GM23338 (cell line): ENCODE measurements at regions not wholly inside any gene's neighbourhood (a gene's known extent, or its start where the extent isn't known, plus 50 kb on each side); places are given as distances from the start of the nearest gene placed in this dataset.

Source experiments
- ATAC-seq: fragments of 200-7000 bp; cut with Tn5 transposase; 3 replicates; pipeline ENCODE4 v1.9.1; 2020
- DNase-seq: peaks from one replicate; pipeline ENCODE4 v3.0.0-alpha.2; 2015; ENCODE audit warnings: low spot score
- H2AFZ ChIP-seq: fragments of 200-600 bp; sonication (generic); 2 replicates; pipeline ENCODE4 v1.8.0; 2016; ENCODE audit warnings: antibody characterized with exemption, mild to moderate bottlenecking, moderate library complexity
- H3F3A ChIP-seq: fragments of 200-600 bp; sonication (generic); replicated peaks from 2 replicates; pipeline ENCODE4 v1.8.0; 2017; ENCODE audit warnings: antibody characterized with exemption, mixed run types, low read depth
- H3K27ac ChIP-seq: fragments of 200-600 bp; sonication (generic); 2 replicates; pipeline ENCODE4 v1.6.1; 2016; ENCODE audit warnings: low read depth
- H3K27me3 ChIP-seq: fragments of 200-600 bp; sonication (generic); 2 replicates; pipeline ENCODE4 v1.8.0; 2016; ENCODE audit warnings: mild to moderate bottlenecking, mixed run types, moderate library complexity; ENCODE audit not compliant: insufficient read depth
- H3K36me3 ChIP-seq: fragments of 200-600 bp; sonication (generic); 2 replicates; pipeline ENCODE4 v1.8.0; 2016; ENCODE audit warnings: mild to moderate bottlenecking; ENCODE audit not compliant: insufficient read depth
- H3K4me1 ChIP-seq: fragments of 200-600 bp; sonication (generic); 2 replicates; pipeline ENCODE4 v1.8.0; 2016; ENCODE audit warnings: mild to moderate bottlenecking, moderate library complexity; ENCODE audit not compliant: insufficient read depth
- H3K4me2 ChIP-seq: fragments of 200-600 bp; sonication (generic); 2 replicates; pipeline ENCODE4 v1.7.1; 2017; ENCODE audit warnings: mixed run types
- H3K4me3 ChIP-seq: fragments of 200-600 bp; sonication (generic); 2 replicates; pipeline ENCODE4 v1.6.1; 2016; ENCODE audit warnings: mixed run types
- H3K79me2 ChIP-seq: fragments of 200-600 bp; sonication (generic); replicated peaks from 2 replicates; pipeline ENCODE4 v1.8.0; 2017; ENCODE audit warnings: mild to moderate bottlenecking; ENCODE audit not compliant: insufficient read depth
- H3K9me2 ChIP-seq: fragments of 200-600 bp; sonication (generic); 2 replicates; pipeline ENCODE4 v1.8.0; 2017; ENCODE audit not compliant: insufficient read depth
- H4K20me1 ChIP-seq: fragments of 200-600 bp; sonication (generic); replicated peaks from 2 replicates; pipeline ENCODE4 v1.8.0; 2017; ENCODE audit warnings: mild to moderate bottlenecking; ENCODE audit not compliant: insufficient read depth
- H3K27ac Mint-ChIP-seq: 2 replicates; pipeline ENCODE4 v1.8.0; 2020; ENCODE audit warnings: inconsistent platforms, mild to moderate bottlenecking, moderate library complexity, mixed read lengths
- H3K27me3 Mint-ChIP-seq: 3 replicates; pipeline ENCODE4 v1.8.0; 2022; ENCODE audit warnings: low read depth, mild to moderate bottlenecking, moderate library complexity, mixed read lengths, inconsistent platforms; ENCODE audit not compliant: insufficient read depth, poor library complexity
- H3K36me3 Mint-ChIP-seq: 3 replicates; pipeline ENCODE4 v1.8.0; 2021; ENCODE audit warnings: low read depth, mild to moderate bottlenecking, inconsistent platforms, moderate library complexity, mixed read lengths
- H3K4me1 Mint-ChIP-seq: 3 replicates; pipeline ENCODE4 v1.8.0; 2020; ENCODE audit warnings: mild to moderate bottlenecking, inconsistent platforms, mixed read lengths
- H3K4me3 Mint-ChIP-seq: 3 replicates; pipeline ENCODE4 v1.8.0; 2021; ENCODE audit warnings: moderate library complexity, mild to moderate bottlenecking, inconsistent platforms, mixed read lengths
- H3K9me3 Mint-ChIP-seq: 3 replicates; pipeline ENCODE4 v1.8.0; 2020; ENCODE audit warnings: moderate library complexity, mild to moderate bottlenecking, inconsistent platforms, mixed read lengths
- CREB1 ChIP-seq: fragments of 250-450 bp; sonication (Bioruptor Pico); IDR thresholded peaks from 2 replicates; pipeline ENCODE4 v1.5.0; 2020; ENCODE audit warnings: low read depth, mild to moderate bottlenecking, moderate library complexity
- EZH2 ChIP-seq: fragments of 200-600 bp; sonication (generic); IDR thresholded peaks from one replicate; pipeline ENCODE4 v1.8.0; 2017; ENCODE audit warnings: antibody characterized with exemption, mild to moderate bottlenecking, low read depth; ENCODE audit not compliant: unreplicated experiment
- JUNB ChIP-seq: IDR thresholded peaks from one replicate; pipeline ENCODE4 v1.6.1; 2016; ENCODE audit warnings: antibody characterized with exemption; ENCODE audit not compliant: unreplicated experiment
- NANOG ChIP-seq: IDR thresholded peaks from 2 replicates; pipeline ENCODE4 v1.6.1; 2016; ENCODE audit warnings: antibody characterized with exemption, borderline replicate concordance
- STAT1 ChIP-seq: IDR thresholded peaks from one replicate; pipeline ENCODE4 v1.6.1; 2016; ENCODE audit warnings: antibody characterized with exemption; ENCODE audit not compliant: unreplicated experiment
- ZNF114 ChIP-seq: fragments of 250-450 bp; sonication (Bioruptor Pico); IDR thresholded peaks from 2 replicates; pipeline ENCODE4 v1.5.0; 2020; ENCODE audit warnings: mild to moderate bottlenecking, moderate library complexity
- ZNF331 ChIP-seq: fragments of 250-450 bp; sonication (Bioruptor Pico); IDR thresholded peaks from 2 replicates; pipeline ENCODE4 v1.5.0; 2020; ENCODE audit warnings: low read depth, mild to moderate bottlenecking, moderate library complexity
- TF ChIP-seq, protein P1 (sequence below): IDR thresholded peaks from one replicate; pipeline ENCODE4 v1.6.1; 2018; ENCODE audit warnings: antibody characterized with exemption; ENCODE audit not compliant: unreplicated experiment
- TF ChIP-seq, protein P2 (sequence below): IDR thresholded peaks from 2 replicates; pipeline ENCODE4 v1.6.1; 2016; ENCODE audit warnings: antibody characterized with exemption
- TF ChIP-seq, protein P3 (sequence below), 2 experiments: fragments of 200-600 bp in 1 of 2; sonication (generic) in 1 of 2; conservative IDR thresholded peaks; 2 replicates each; pipeline versions ENCODE4 v1.5.1 to v1.6.1; 2016 to 2017; ENCODE audit warnings: antibody characterized with exemption in 2 of 2, low read depth in 2 of 2, mild to moderate bottlenecking in 2 of 2, moderate library complexity in 1 of 2

DNA sequence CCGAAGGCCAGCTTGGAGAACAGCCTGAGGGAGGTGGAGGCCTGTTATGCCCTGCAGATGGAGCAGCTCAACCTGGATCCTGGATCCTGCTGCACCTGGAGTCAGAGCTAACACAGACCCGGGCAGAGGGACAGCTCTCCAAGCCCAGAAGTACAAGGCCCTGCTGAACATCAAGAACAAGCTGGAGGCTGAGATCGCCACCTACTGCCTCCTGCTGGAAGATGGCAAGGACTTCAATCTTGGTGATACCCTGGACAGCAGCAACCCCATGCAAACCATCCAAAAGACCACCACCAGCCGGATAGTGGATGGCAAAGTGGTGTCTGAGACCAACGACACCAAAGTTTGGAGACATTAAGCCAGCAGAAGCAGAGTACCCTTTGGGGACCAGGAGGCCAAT is 223.5 kb upstream of the ID4 start:
- peaks cover 3% of the 10 kb centered on the region for H3K36me3 Mint-ChIP-seq
- H3K27me3 Mint-ChIP-seq = peaks cover 7% of the 10 kb centered on the region
- H3K79me2 ChIP-seq = no peaks in the 10 kb centered on the region
- DNase-seq (no peak), ATAC-seq (no peak)
- H3K4me3 Mint-ChIP-seq = no peak overlapping the region
- H3K4me3 ChIP-seq = no peak overlapping the region
- H3K27ac ChIP-seq = no peak overlapping the region
- peaks cover 4% of the 10 kb centered on the region; the same call in 2 of the 3 replicates for H3K4me1 Mint-ChIP-seq
- H3K27ac Mint-ChIP-seq = no peak overlapping the region
- peaks cover 4% of the 10 kb centered on the region; the same call in 1 of the 2 replicates for H3K9me2 ChIP-seq
- TF ChIP-seq ZNF331 (CRISPR knock-in tag) (no peak), ZNF114 (no peak), STAT1 (no peak), CREB1 (no peak), EZH2 (no peak), JUNB (no peak), NANOG (no peak)
- TF ChIP-seq, protein P1, sequence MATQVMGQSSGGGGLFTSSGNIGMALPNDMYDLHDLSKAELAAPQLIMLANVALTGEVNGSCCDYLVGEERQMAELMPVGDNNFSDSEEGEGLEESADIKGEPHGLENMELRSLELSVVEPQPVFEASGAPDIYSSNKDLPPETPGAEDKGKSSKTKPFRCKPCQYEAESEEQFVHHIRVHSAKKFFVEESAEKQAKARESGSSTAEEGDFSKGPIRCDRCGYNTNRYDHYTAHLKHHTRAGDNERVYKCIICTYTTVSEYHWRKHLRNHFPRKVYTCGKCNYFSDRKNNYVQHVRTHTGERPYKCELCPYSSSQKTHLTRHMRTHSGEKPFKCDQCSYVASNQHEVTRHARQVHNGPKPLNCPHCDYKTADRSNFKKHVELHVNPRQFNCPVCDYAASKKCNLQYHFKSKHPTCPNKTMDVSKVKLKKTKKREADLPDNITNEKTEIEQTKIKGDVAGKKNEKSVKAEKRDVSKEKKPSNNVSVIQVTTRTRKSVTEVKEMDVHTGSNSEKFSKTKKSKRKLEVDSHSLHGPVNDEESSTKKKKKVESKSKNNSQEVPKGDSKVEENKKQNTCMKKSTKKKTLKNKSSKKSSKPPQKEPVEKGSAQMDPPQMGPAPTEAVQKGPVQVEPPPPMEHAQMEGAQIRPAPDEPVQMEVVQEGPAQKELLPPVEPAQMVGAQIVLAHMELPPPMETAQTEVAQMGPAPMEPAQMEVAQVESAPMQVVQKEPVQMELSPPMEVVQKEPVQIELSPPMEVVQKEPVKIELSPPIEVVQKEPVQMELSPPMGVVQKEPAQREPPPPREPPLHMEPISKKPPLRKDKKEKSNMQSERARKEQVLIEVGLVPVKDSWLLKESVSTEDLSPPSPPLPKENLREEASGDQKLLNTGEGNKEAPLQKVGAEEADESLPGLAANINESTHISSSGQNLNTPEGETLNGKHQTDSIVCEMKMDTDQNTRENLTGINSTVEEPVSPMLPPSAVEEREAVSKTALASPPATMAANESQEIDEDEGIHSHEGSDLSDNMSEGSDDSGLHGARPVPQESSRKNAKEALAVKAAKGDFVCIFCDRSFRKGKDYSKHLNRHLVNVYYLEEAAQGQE = peak; percentile 61
- TF ChIP-seq, protein P2, sequence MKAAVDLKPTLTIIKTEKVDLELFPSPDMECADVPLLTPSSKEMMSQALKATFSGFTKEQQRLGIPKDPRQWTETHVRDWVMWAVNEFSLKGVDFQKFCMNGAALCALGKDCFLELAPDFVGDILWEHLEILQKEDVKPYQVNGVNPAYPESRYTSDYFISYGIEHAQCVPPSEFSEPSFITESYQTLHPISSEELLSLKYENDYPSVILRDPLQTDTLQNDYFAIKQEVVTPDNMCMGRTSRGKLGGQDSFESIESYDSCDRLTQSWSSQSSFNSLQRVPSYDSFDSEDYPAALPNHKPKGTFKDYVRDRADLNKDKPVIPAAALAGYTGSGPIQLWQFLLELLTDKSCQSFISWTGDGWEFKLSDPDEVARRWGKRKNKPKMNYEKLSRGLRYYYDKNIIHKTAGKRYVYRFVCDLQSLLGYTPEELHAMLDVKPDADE = no peak
- TF ChIP-seq, protein P3, sequence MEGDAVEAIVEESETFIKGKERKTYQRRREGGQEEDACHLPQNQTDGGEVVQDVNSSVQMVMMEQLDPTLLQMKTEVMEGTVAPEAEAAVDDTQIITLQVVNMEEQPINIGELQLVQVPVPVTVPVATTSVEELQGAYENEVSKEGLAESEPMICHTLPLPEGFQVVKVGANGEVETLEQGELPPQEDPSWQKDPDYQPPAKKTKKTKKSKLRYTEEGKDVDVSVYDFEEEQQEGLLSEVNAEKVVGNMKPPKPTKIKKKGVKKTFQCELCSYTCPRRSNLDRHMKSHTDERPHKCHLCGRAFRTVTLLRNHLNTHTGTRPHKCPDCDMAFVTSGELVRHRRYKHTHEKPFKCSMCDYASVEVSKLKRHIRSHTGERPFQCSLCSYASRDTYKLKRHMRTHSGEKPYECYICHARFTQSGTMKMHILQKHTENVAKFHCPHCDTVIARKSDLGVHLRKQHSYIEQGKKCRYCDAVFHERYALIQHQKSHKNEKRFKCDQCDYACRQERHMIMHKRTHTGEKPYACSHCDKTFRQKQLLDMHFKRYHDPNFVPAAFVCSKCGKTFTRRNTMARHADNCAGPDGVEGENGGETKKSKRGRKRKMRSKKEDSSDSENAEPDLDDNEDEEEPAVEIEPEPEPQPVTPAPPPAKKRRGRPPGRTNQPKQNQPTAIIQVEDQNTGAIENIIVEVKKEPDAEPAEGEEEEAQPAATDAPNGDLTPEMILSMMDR (conservative IDR thresholded peaks at IDR 0.05; ENCODE audit: low read depth in 2 of 2) = peak; percentile 20 to 53; a peak in 3 of 4 replicates
- no peaks in the 10 kb centered on the region for H3F3A ChIP-seq
- H2AFZ ChIP-seq = no peak overlapping the region
- no peaks in the 10 kb centered on the region for H3K36me3 ChIP-seq
- H3K4me2 ChIP-seq = no peak overlapping the region
- no peaks in the 10 kb centered on the region for H3K4me1 ChIP-seq
- peaks cover 15% of the 10 kb centered on the region; the same call in 2 of the 3 replicates for H3K9me3 Mint-ChIP-seq
- H3K27me3 ChIP-seq = no peaks in the 10 kb centered on the region
- H4K20me1 ChIP-seq = no peaks in the 10 kb centered on the region

DNA sequence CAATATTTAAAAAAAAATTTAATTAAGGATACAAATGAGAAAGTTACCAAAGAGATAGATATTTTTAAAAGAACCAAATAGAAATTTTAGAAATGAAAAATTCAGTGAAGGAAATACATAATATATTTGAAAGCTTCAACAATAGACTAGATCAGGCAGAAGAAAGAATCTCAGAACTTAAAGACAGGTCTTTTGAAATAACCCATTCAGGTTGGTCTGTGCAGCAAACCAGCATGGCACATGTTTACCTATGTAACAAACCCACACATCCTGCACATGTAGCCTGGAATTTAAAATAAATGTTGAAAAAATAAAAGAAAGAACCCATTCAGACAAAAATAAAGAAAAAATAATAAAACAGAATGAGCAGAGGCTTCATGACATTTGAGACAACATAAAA is 221.1 kb upstream of the ID4 start:
- no peak overlapping the region for H3K27ac ChIP-seq
- Mint-ChIP-seq H3K36me3 (peaks cover 3% of the 10 kb centered on the region), H3K27ac (no peak overlapping the region), H3K27me3 (peaks cover 7% of the 10 kb centered on the region), H3K4me3 (no peak overlapping the region), H3K4me1 (no peaks in the 10 kb centered on the region), H3K9me3 (peaks cover 17% of the 10 kb centered on the region; the same call in 2 of the 3 replicates)
- no peaks in the 10 kb centered on the region for H3F3A ChIP-seq
- H3K4me3 ChIP-seq = no peak overlapping the region
- peaks cover 4% of the 10 kb centered on the region; the same call in 1 of the 2 replicates for H3K9me2 ChIP-seq
- ATAC-seq = no peak
- no peak for TF ChIP-seq JUNB
- 0 out of 2 replicates have a peak, but pooled peaks cover 6% of the 10 kb centered on the region for H3K4me1 ChIP-seq
- no peak for DNase-seq
- H3K4me2 ChIP-seq = no peak overlapping the region
- no peaks in the 10 kb centered on the region for H3K79me2 ChIP-seq
- H2AFZ ChIP-seq = no peak overlapping the region
- no peaks in the 10 kb centered on the region for H3K27me3 ChIP-seq
- no peaks in the 10 kb centered on the region; the same call in 1 of the 2 replicates for H3K36me3 ChIP-seq
- no peaks in the 10 kb centered on the region for H4K20me1 ChIP-seq
